HG02571 (cell line): ENCODE measurements at regions not wholly inside any gene's neighbourhood (a gene's known extent, or its start where the extent isn't known, plus 50 kb on each side); places are given as distances from the start of the nearest gene placed in this dataset.
"Not testable (repeated sequence)": the region's sequence is repeated elsewhere in the genome, so short reads cannot be mapped to it uniquely, and the experiment has no call there.

ENCODE experiments used
- ATAC-seq: cut with Tn5 transposase; IDR thresholded peaks from one replicate; pipeline ENCODE4 v1.9.1; 2021; ENCODE audit warnings: mild to moderate bottlenecking, moderate library complexity; ENCODE audit not compliant: unreplicated experiment

DNA sequence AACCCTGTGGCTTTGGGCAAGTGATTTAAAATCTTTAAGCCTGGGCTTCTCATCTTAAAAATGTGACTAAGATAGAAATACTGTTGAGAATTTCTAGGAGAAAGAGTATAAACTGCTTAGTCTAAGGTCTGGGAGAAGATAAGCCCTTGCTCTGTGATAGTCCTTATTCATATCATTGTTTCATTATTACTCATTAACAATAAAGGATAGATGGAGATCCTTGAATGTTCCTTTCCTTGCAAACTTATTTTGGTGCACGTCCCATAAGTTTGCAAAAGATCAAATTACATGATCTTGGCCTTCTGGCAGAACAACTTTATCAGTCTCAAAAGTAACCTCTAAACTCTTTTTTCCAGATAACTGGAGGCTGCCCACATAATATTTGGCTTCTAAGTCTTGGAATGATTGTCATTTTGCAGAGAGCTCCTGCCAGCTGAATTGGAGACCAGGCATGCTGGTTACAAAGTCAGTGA lies 138.3 kb downstream of the FAM124B start:
- ATAC-seq, result no peak

DNA sequence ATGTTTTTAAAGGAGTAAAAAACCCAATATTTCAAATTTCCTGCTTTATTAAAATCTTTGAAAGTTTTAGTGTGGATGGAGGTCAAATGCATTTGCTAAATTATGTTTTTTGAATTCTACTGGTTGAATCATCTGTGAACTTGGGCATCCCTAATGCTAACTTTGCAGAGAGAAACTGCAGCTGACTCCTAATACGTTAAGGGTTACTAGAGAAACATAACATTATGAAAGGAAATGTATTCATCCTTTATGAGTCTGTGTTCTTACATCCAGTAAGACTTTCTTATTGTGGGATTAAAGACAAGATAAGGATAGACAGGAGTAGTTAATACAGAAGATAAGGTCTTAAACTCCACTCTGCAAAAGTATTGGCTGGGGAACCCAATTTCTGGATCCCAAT lies 140.6 kb downstream of the FAM124B start:
- ATAC-seq, result no peak

DNA sequence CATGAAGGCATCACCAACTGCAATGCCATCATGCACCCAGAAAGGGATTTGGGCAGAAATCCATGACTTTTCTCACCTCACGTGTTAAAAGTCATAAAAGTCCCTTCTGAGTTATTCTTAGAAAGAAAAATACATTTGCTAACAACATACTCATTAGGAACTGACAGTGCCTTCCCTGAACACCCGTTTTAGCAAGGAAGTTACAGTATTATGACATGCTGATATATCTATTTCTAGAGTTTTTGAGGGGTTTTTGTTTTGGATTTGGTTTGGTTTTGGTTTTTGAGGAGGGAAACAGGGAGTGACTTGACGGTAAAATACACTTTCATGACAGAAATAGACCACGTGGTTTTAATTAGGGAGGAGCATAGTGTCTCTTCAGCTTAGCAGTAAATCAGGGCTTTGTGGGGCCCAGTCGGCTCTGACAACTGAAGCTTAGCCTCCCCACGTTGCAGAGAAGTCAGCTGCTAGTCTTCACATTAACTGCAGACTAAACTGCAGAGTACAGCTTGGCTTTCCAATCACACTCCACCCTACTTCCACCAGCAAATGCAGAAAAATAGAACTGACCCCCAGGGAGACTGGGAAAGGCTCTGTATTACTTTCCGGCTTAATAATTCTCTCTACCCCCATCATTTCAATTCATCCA lies 141.4 kb downstream of the FAM124B start:
- no peak for ATAC-seq

DNA sequence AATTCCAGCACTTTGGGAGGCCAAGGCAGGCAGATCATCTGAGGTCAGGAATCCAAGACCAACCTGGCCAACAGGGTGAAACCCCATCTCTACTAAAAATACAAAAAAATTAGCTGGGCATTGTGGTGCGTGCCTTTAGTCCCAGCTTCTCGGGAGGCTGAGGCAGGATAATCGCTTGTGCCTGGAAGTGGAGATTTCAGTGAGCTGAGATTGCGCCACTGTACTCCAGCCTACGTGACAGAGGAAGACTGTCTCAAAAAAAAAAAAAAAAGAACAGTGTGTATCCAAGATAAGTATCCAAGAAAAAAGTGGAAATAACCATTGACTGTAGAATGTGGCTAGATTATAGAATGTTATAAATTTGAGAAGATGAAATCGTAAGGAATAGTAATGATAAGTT lies 142.1 kb downstream of the FAM124B start:
- no peak for ATAC-seq

DNA sequence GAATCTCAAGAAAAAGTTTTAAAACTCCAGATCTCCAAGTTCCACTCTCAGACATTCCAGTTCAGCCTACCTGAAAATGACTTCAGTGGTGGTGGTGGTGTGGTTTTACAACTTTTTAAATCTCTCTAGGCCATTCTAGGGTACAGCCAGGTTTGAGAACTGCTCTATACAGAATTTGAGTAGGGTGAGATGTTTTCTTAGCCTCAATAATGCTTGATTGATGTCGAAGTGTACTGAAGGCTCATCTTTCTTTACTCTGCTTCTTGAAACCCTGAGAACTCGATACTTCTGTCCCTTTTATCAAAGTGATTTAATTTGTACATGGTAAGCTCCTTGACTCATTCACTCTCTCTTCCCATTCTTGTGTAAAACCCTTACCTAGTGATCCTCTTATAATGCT lies 143.8 kb downstream of the FAM124B start:
- no peak for ATAC-seq

DNA sequence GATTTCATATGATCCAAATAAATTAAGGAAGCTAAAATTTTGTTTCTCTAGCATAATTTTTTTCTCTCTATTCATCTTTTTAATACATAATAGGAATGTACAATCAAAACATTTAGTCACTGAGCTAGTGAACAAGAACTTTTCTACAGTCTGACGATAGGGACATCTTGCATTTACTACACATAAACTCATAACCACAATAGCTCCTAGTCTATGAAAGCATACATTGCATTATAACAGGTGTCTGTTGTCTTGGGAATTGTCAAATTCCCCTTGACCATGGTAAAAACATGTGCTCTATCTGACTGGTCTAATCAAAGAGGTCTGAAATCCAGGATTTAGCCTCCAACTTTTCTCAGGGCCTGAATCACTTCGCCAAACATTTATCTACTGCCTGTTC lies 144.8 kb downstream of the FAM124B start:
- ATAC-seq, result no peak

DNA sequence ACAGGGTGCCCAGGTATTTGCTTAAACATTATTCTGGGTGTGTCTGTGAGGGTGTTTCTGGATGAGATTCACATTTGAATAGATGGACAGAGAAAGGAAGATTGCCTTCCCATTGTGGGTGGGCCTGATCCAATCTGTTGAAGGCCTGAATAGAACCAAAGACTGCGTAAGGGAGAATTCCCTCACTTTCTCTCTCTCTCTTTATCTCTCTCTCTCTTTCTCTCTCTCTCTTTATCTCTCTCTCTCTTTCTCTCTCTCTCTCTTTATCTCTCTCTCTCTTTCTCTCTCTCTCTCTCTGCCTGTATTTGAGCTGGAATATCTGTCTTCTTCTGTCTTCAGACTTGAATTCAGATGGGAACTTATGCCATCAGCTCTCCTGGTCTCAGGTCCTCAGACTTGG lies 148.4 kb downstream of the FAM124B start:
- no peak for ATAC-seq

DNA sequence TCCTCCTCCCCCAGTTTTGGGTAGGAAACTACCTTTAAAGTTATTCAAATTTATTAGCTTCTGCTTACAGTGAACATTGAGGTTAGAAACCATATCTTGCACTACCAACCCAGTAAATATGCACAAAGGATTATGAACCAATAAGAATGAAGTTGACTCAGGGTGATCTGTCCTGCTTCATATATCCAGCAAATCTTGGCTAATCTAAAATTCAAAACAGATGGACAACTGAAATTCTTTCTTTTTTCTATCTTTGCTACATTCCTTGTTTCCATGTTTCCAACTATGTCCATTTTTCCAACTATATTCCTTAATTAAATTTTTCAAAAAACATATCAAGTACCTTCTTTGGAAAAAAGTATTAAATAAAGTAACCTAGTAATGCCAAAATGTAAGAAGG lies 149.3 kb downstream of the FAM124B start:
- ATAC-seq, result no peak

DNA sequence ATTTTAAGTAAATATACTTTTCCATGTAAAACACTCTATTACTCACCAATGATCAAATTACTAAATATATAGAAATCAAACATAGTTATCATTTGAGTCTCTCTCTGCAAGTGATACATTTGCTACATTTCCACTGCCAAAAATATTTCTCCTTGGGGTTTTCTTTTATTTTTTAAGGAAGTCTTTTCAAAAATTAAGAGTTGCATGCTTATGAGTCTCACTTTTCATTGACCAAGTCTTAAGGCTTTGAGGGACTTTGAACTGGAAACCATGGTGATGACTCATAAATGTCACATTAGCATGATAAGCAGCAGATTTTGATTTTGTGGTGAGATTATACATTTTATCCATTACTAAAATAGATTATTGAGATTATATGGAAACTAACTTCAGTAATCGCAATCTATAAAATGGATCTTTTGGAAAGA lies 152.9 kb downstream of the FAM124B start:
- no peak for ATAC-seq

DNA sequence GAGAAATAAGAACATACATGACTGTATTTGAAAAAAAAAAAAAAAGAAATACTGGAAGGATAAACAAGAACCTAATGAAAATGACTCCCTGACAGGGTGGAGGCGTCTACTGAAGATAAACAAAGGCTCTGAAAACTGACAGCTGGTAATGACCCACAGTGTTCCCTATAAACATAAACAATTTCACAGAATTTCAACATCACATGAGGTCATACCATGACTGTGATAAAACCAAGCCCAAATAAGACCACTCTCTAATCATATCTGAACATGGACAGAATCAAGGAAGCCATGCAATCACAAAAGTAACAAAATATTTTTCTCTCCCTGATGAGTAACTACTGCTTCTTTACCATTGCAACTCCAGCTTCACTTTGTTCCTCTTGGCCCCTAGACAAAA lies 159.3 kb downstream of the FAM124B start:
- no peak for ATAC-seq

DNA sequence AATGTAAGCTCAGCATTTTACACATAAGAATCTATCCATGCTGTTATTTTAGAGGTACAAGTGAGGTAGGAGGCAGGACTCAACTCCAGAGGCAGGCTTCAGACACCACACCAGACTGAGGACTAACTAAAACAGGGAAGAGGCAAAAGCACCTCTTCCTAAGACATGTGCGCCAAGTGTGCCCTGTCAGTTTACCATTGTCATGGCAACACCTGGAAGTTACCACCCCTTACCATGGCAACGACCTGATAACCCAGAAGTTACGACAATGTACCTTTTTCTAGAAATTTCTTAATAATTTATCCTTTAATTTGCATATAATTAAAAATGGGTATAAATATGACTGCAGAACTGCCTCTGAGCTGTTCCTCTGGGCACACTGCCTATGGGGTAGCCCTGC lies 160.1 kb downstream of the FAM124B start:
- no peak for ATAC-seq

DNA sequence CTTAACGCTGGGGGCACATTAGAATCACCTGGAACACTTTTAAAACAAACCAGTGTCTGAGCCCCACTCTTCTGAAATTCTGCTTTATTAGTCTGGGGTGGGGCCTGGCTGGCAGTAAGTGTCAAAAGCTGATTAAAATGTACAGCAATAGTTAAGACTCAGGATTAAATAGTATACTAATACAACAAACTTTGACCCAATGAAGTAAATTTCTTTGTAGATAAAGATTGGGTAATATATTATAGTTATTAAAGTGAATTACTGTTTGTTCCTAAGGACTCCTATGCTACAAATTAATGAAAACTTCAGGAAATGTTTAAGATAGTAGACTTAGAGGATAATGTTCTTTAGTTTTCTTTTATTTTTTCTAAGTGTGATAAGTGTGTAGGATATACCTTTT lies 160.9 kb downstream of the FAM124B start:
- ATAC-seq, result no peak

DNA sequence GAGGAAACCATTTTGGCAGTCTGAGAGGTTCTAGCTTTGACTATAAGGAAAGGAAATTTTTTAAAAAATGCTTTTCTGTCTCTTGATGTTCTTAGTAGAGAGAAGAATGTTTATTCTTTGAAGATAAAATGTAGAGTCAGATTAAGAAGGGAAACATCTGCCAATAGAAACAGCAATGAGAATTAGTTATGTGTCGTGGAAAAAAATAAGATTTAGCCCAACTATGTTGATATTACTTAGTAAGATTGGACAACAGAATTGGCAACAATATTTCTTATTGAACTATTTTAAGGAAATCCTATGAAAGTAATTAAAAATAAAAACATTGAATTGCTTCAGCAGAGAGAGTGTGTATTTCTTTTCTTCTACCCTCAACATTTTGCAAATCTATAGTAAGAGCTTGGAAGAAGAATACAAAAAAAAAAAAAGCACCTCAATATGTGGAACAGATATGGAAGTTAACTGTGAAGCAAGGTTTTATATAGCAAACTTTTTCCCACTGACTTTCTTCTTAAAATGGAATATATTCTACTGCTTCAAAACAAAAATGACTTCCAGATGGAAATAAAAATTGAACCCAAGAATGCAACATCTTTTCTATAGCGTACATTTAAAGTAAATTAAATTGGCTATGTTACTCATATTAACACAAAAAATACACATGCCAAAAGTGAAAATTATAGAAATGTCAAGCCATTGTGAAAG lies 177.9 kb downstream of the FAM124B start:
- no peak for ATAC-seq

DNA sequence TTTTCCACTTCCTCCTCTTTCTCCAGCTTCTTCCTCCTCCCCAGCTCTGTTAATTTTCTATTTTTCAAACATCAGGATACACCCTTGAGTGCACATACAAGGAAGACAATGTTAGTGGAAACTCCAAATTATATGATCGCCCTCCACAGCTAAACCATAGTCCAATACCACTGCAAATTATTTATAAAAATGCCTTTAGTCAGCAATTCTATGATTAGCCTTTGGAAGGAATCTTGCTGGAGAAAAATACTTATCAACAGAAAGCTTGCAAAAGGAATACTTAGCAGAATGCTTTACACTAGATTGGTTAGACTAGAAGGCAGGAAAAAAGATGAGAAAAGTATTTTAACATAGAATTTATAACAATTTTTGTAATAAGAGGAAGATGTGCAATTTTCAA lies 178.9 kb downstream of the FAM124B start:
- no peak for ATAC-seq

DNA sequence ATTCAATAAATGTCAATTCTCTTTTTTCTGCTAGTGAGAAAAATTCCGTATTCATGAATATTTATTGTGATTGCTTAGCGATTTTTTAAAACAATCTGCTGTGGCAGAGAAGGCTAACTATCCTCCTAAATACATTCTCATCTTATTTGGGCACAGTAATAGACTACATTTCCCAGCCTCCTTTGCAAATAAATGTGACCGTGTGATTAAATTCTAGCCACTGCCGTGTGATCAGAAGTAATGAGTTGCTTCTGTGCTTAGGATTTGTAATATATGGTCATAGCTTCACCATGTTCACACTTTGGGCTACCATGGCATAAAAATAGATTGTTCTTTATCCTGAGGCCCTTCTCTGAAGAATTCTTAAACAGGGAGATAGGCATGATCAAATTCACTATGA lies 179.6 kb downstream of the FAM124B start:
- no peak for ATAC-seq

DNA sequence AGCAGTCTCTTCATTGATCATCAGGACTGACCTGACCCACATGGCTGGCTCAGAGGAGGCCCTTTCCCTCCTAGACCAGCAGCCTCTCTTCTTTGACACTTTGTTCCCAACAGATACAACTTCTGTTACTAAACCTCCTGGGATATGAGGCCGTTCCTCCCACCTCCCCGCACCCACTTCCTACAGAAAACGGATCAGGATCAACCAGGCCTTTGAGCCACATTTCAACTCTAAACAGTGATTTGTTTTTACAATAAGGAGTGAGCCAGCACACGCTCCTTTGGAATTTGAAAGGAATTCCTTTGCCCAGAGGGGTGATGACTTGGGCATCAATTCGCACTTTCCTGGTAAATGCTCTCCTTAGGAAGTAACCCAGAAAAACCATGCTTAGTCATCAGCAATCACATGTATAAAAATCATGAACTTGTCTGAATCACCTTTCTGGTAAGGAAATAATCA lies 180.4 kb downstream of the FAM124B start:
- no peak for ATAC-seq

DNA sequence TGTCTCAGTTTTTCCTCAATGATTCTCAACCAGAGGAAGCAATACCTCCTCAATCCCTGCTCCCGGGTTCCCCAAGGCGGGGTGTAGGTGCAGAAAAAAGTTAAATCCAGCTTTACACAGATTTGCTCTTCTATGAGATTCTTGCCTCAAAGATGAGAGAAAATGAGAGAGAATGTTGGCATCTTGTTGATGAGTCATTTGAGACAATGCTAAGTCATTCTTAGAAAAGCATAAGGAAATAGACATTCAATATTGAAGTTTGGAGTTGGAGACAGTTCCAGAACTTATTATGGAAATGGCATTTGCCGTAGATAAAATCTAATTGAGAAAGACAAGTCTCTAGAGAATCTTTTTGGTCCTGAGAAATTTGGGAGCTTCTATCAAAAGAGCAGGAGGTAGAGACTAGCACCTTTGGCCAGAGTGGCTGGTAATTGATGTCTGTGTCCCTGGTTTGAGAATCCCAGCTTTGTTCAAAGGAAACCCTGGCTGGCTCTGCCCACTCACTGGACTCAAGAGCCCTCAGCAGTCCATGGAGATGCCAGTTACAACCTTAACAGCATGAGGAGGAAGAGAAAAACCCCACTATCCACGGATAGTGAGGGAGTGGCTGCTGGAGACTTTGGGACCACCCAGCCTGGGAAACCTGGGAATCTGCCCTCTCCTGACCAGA lies 181.2 kb downstream of the FAM124B start:
- no peak for ATAC-seq

DNA sequence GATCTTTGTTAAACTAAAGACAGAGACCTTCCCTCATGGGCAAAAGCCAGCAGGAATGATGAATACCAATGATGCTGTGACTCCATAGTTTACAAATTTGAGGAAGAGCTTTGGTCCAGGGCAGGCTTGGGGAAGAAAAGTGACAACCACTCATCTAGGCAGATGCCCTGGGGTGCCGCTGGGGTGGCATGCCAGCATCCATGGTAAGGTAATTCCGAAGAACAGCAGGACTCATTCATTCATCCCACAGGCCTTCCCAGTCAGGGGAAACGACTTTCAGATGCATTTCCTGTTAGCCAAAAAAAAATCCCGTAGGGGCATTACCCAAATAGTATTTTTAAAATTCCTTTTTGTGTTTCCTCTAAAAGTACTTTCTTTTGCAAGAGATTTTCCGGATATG lies 180.7 kb upstream of the SERPINE2 start:
- no peak for ATAC-seq

DNA sequence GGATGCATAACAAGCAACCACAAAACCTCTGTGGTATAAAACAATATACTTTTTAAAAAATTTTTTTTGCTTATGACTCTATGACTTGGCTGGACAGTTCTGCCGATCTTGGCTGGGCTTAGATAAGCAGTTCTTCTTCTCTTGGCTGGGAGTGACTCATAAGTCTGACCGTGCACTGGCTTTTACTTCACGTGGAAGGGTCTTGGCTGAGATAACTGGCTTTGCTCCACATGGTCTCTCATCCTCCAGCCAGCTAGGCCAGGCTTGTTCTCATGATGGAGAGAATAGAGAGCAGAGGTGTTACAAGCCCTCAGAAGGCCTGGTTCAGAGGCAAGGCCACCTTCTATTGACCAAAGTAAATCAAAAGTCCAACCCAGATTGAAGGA lies 178.9 kb upstream of the SERPINE2 start:
- ATAC-seq, result no peak

DNA sequence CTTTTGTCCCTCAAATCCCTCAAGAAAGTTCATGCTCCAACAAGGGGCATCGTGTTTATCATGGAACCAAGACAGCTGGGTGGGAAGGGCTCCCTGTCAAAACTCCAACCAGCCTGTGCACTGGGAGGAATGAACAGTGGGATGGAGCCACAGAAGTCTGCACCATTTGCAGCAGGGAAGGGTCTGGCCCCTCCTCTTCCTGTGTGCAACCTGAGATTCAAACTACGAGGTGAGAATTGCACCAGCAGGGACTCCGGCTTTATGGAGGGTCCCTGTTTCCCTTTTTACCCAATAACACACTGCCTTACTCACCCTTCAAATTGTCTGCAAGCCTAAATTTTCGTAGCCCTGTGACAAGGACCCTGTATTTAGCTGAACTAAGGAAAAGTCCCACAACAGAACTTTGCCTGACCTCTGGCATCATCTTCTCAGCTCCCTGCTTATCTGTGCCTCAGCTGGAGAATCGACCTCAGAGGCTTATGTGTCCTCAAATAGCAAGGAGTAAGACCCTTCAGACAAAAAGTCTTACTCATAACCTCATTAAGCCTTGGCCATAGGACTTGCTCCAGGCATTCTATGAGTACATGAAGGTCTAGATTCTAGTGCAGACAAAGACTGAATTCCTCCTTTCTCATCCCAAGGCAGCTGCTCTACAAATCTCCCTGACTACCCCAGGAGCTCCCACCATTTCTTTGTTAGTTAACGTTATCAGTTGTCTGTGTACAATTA lies 178.3 kb upstream of the SERPINE2 start:
- ATAC-seq, result no peak

DNA sequence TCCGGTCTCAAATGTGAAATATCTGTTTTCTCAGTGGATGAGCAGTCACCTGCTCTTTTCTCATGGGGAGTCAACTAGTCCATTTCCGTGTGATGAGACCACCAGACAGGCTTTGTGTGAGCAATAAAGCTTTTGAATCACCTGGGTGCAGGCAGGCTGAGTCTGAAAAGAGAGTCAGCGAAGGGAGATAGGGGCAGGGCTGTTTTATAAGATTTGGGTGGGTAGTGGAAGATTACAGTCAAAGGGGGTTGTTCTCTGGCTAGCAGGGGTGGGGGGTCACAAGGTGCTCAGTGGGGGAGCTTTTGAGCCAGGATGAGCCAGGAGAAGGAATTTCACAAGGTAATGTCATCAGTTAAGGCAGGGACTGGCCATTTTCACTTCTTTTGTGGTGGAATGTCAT lies 176.5 kb upstream of the SERPINE2 start:
- ATAC-seq, result not testable (repeated sequence)
